HL-60 (cell line): ENCODE measurements at regions not wholly inside any gene's neighbourhood (a gene's known extent, or its start where the extent isn't known, plus 50 kb on each side); places are given as distances from the start of the nearest gene placed in this dataset.

Source experiments
- GABPA ChIP-seq: IDR thresholded peaks from 2 replicates; pipeline ENCODE4 v1.6.1; 2012; ENCODE audit warnings: low read depth
- POLR2AphosphoS5 ChIP-seq: IDR thresholded peaks from 2 replicates; pipeline ENCODE4 v1.6.1; 2012; ENCODE audit warnings: low read depth
- REST ChIP-seq: IDR thresholded peaks from 2 replicates; pipeline ENCODE4 v1.6.1; 2012; ENCODE audit warnings: low read depth; ENCODE audit not compliant: insufficient replicate concordance
- TF ChIP-seq, protein P1 (sequence below): IDR thresholded peaks from one replicate; pipeline ENCODE4 v1.5.1; 2011; ENCODE audit warnings: low read length, control low read depth, inconsistent platforms; ENCODE audit not compliant: insufficient read depth

DNA sequence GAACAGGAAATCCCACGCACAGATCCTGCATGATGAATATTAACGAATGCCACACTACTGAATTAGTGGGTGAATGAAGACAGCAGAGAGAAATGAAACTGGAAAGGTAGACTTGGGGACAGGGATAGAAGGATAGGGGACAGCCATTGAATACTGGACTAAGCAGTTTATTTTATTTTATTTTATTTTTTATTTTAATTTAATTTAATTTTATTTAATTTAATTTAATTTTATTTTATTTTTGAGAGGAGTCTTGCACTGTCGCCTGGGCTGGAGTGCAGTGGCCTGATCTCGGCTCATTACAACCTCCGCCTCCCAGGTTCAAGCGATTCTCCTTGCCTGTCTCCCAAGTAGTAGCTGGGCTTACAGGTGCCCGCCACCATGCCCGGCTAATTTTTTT, 385.2 kb downstream of the GPAT3 start:
- TF ChIP-seq, protein P1, sequence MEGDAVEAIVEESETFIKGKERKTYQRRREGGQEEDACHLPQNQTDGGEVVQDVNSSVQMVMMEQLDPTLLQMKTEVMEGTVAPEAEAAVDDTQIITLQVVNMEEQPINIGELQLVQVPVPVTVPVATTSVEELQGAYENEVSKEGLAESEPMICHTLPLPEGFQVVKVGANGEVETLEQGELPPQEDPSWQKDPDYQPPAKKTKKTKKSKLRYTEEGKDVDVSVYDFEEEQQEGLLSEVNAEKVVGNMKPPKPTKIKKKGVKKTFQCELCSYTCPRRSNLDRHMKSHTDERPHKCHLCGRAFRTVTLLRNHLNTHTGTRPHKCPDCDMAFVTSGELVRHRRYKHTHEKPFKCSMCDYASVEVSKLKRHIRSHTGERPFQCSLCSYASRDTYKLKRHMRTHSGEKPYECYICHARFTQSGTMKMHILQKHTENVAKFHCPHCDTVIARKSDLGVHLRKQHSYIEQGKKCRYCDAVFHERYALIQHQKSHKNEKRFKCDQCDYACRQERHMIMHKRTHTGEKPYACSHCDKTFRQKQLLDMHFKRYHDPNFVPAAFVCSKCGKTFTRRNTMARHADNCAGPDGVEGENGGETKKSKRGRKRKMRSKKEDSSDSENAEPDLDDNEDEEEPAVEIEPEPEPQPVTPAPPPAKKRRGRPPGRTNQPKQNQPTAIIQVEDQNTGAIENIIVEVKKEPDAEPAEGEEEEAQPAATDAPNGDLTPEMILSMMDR, result no peak
- no peak for TF ChIP-seq POLR2AphosphoS5
- no peak for TF ChIP-seq GABPA
- TF ChIP-seq REST, result no peak
